ENCODE measurements at regions not wholly inside any gene's neighbourhood (a gene's known extent, or its start where the extent isn't known, plus 50 kb on each side); places are given as distances from the start of the nearest gene placed in this dataset.
A peak's percentile ranks its signal among the peaks of the same experiment; 100 is the strongest.

- TF ChIP-seq POLR2A (IDR thresholded peaks at IDR 0.05; ENCODE audit: low read length) (no peak), GATA1 (IDR thresholded peaks at IDR 0.05; ENCODE audit: low read depth, low read length) (no peak)
- DNase-seq = no peak
Measured at GRCh38 chr2:120935339-120936313, 200.0 kb downstream of the GLI2 start.

- DNase-seq = peak in 1 of 2 experiments; percentile 18
- no peak for TF ChIP-seq POLR2A (IDR thresholded peaks at IDR 0.05; ENCODE audit: low read length)
- no peak for TF ChIP-seq GATA1 (IDR thresholded peaks at IDR 0.05; ENCODE audit: low read depth, low read length)
Measured at GRCh38 chr2:120936476-120937334, 201.0 kb downstream of the GLI2 start.

GRCh38 chr2:120937686-120938044 is 202.0 kb downstream of the GLI2 start:
- DNase-seq = peak in 1 of 2 experiments; percentile 50
- no peak for TF ChIP-seq GATA1 (IDR thresholded peaks at IDR 0.05; ENCODE audit: low read depth, low read length)
- TF ChIP-seq POLR2A (IDR thresholded peaks at IDR 0.05; ENCODE audit: low read length) = no peak

GRCh38 chr2:120938045-120938771 is 202.5 kb downstream of the GLI2 start:
- TF ChIP-seq GATA1 (IDR thresholded peaks at IDR 0.05; ENCODE audit: low read depth, low read length) = no peak
- no peak for TF ChIP-seq POLR2A (IDR thresholded peaks at IDR 0.05; ENCODE audit: low read length)
- peak; percentile 50 to 68 for DNase-seq

GRCh38 chr2:120939595-120940318 is 204.1 kb downstream of the GLI2 start:
- DNase-seq = peak; percentile 65 to 66
- no peak for TF ChIP-seq GATA1 (IDR thresholded peaks at IDR 0.05; ENCODE audit: low read depth, low read length)
- no peak for TF ChIP-seq POLR2A (IDR thresholded peaks at IDR 0.05; ENCODE audit: low read length)

- TF ChIP-seq GATA1 (IDR thresholded peaks at IDR 0.05; ENCODE audit: low read depth, low read length) (no peak), POLR2A (IDR thresholded peaks at IDR 0.05; ENCODE audit: low read length) (no peak)
- DNase-seq = no peak
Measured at GRCh38 chr2:120940319-120940696, 204.6 kb downstream of the GLI2 start.

- peak in 1 of 2 experiments; percentile 10 for DNase-seq
- TF ChIP-seq GATA1 (IDR thresholded peaks at IDR 0.05; ENCODE audit: low read depth, low read length) (no peak), POLR2A (IDR thresholded peaks at IDR 0.05; ENCODE audit: low read length) (no peak)
Measured at GRCh38 chr2:120940726-120941256, 205.1 kb downstream of the GLI2 start.

- no peak for DNase-seq
- TF ChIP-seq GATA1 (IDR thresholded peaks at IDR 0.05; ENCODE audit: low read depth, low read length) = no peak
- TF ChIP-seq POLR2A (IDR thresholded peaks at IDR 0.05; ENCODE audit: low read length) = no peak
Measured at GRCh38 chr2:120941571-120942120, 206.0 kb downstream of the GLI2 start.

GRCh38 chr2:120942658-120943057 is 207.0 kb downstream of the GLI2 start:
- peak; percentile 9 to 22 for DNase-seq
- TF ChIP-seq GATA1 (IDR thresholded peaks at IDR 0.05; ENCODE audit: low read depth, low read length) = no peak
- no peak for TF ChIP-seq POLR2A (IDR thresholded peaks at IDR 0.05; ENCODE audit: low read length)

- TF ChIP-seq GATA1 (IDR thresholded peaks at IDR 0.05; ENCODE audit: low read depth, low read length) (no peak), POLR2A (IDR thresholded peaks at IDR 0.05; ENCODE audit: low read length) (no peak)
- no peak for DNase-seq
Measured at GRCh38 chr2:120943403-120944034, 207.9 kb downstream of the GLI2 start.

- no peak for TF ChIP-seq POLR2A (IDR thresholded peaks at IDR 0.05; ENCODE audit: low read length)
- no peak for TF ChIP-seq GATA1 (IDR thresholded peaks at IDR 0.05; ENCODE audit: low read depth, low read length)
- no peak for DNase-seq
Measured at GRCh38 chr2:120944575-120944974, 208.9 kb downstream of the GLI2 start.

- TF ChIP-seq GATA1 (IDR thresholded peaks at IDR 0.05; ENCODE audit: low read depth, low read length) (no peak), POLR2A (IDR thresholded peaks at IDR 0.05; ENCODE audit: low read length) (no peak)
- no peak for DNase-seq
Measured at GRCh38 chr2:120945091-120945490, 209.4 kb downstream of the GLI2 start.

Measured in erythroblast (primary cell).